ENCODE measurements at regions not wholly inside any gene's neighbourhood (a gene's known extent, or its start where the extent isn't known, plus 50 kb on each side); places are given as distances from the start of the nearest gene placed in this dataset.

DNA sequence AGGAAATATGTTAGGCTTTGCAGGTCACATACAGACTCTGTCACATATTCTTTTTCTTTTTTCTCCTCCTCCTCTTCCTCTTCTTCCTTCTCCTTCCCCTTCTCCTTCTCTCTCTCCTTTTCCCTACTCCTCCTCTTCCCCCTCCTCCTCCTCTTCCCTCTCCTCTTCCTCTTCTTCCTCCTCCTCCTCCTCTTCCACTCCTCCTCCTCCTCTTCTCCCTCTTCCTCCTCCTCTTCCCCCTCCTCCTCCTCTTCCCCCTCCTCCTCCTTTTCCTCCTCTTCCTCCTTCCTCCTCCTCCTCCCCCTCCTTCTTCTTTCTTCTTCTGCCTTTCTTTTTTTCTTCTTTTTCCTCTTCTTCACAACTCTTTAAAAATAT, 159.8 kb downstream of the KIF20B start:
- no peaks in the 10 kb centered on the region for H3K4me1 ChIP-seq (ENCODE audit: control insufficient read depth, extremely low read depth, insufficient read depth, low read length)
- no peaks in the 10 kb centered on the region for H4K20me1 ChIP-seq (ENCODE audit: control insufficient read depth, extremely low read depth, insufficient read depth, low read length)
- H3K79me2 ChIP-seq (ENCODE audit: control insufficient read depth, insufficient read depth, low read length) = no peaks in the 10 kb centered on the region
- no peaks in the 10 kb centered on the region for H3K36me3 ChIP-seq (ENCODE audit: control insufficient read depth, insufficient read depth, low read length)
- H3K27ac ChIP-seq (ENCODE audit: insufficient read depth, low read length) = no peak overlapping the region
- peak overlapping the region in 2 of 4 experiments; percentile 34 to 63 for H3K4me3 ChIP-seq (replicated peaks in 1 of 4; ENCODE audit: control extremely low read depth in 1 of 4, insufficient read depth in 1 of 4, low read depth in 3 of 4, low read length in 4 of 4)
- H2AFZ ChIP-seq (ENCODE audit: low read length) = peak overlapping the region; percentile 35
- no peak for TF ChIP-seq EZH2 (IDR thresholded peaks at IDR 0.05; ENCODE audit: low read length, missing control alignments)
- TF ChIP-seq, protein P1, sequence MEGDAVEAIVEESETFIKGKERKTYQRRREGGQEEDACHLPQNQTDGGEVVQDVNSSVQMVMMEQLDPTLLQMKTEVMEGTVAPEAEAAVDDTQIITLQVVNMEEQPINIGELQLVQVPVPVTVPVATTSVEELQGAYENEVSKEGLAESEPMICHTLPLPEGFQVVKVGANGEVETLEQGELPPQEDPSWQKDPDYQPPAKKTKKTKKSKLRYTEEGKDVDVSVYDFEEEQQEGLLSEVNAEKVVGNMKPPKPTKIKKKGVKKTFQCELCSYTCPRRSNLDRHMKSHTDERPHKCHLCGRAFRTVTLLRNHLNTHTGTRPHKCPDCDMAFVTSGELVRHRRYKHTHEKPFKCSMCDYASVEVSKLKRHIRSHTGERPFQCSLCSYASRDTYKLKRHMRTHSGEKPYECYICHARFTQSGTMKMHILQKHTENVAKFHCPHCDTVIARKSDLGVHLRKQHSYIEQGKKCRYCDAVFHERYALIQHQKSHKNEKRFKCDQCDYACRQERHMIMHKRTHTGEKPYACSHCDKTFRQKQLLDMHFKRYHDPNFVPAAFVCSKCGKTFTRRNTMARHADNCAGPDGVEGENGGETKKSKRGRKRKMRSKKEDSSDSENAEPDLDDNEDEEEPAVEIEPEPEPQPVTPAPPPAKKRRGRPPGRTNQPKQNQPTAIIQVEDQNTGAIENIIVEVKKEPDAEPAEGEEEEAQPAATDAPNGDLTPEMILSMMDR (conservative IDR thresholded peaks at IDR 0.05 in 1 of 2, IDR thresholded peaks at IDR 0.05 in 1 of 2; ENCODE audit: low read depth in 1 of 2, low read length in 2 of 2) = no peak
- no peaks in the 10 kb centered on the region for H3K27me3 ChIP-seq (ENCODE audit: control insufficient read depth, insufficient read depth, low read length)
- H3K9me3 ChIP-seq (ENCODE audit: control insufficient read depth, insufficient read depth, low read depth, low read length) = no peaks in the 10 kb centered on the region
- H3K4me2 ChIP-seq (ENCODE audit: extremely low read depth, insufficient read depth, low read length) = peak overlapping the region; percentile 75
- DNase-seq (ENCODE audit: low read depth in 2 of 2) = no peak
- H3K9ac ChIP-seq (ENCODE audit: insufficient read depth, low read length) = no peak overlapping the region

DNA sequence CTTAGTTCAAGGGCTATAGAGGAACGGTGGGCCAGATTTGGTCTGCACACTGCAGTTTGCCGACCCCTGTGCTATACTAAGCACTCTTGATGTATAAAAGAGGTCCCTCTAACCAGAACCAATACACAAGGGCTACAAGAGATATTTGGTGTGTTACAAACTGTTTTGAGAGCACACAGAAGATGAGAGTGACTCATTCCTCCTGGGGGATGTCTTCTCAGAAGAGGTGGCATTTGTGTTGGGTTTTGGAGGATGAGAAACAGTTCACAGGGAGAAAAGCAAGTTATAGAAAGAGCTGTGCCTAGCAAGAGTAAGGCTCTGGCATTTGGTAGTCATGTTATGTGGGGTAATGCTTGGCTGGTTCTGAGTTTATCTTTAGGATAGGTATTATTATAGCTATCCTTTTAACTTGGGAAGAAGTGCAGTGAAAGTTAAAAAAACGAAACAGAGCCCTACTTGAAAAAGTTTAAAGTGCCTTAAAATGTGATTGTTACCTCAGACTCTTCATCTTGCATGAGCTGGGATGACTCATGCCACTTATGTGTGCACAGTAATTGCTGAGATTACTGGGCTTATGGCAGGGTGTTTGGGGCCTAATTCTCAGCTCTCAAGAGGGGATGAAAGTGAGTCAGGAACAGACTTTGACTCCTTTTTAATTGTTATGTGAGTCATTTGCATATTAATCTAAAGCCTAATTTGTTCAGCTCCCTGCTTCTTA, 160.4 kb downstream of the KIF20B start:
- no peak for TF ChIP-seq EZH2 (IDR thresholded peaks at IDR 0.05; ENCODE audit: low read length, missing control alignments)
- TF ChIP-seq, protein P1 (conservative IDR thresholded peaks at IDR 0.05 in 1 of 2, IDR thresholded peaks at IDR 0.05 in 1 of 2; ENCODE audit: low read depth in 1 of 2, low read length in 2 of 2) = no peak
- no peak overlapping the region for H3K4me3 ChIP-seq (replicated peaks in 1 of 4; ENCODE audit: control extremely low read depth in 1 of 4, insufficient read depth in 1 of 4, low read depth in 3 of 4, low read length in 4 of 4)
- H3K36me3 ChIP-seq (ENCODE audit: control insufficient read depth, insufficient read depth, low read length) = no peaks in the 10 kb centered on the region
- H3K9me3 ChIP-seq (ENCODE audit: control insufficient read depth, insufficient read depth, low read depth, low read length) = no peaks in the 10 kb centered on the region
- H4K20me1 ChIP-seq (ENCODE audit: control insufficient read depth, extremely low read depth, insufficient read depth, low read length) = no peaks in the 10 kb centered on the region
- no peaks in the 10 kb centered on the region for H3K27me3 ChIP-seq (ENCODE audit: control insufficient read depth, insufficient read depth, low read length)
- no peak overlapping the region for H3K27ac ChIP-seq (ENCODE audit: insufficient read depth, low read length)
- no peak overlapping the region for H3K9ac ChIP-seq (ENCODE audit: insufficient read depth, low read length)
- no peaks in the 10 kb centered on the region for H3K79me2 ChIP-seq (ENCODE audit: control insufficient read depth, insufficient read depth, low read length)
- peak; percentile 57 to 88 for DNase-seq (ENCODE audit: low read depth in 2 of 2)
- H3K4me2 ChIP-seq (ENCODE audit: extremely low read depth, insufficient read depth, low read length) = no peak overlapping the region
- no peaks in the 10 kb centered on the region for H3K4me1 ChIP-seq (ENCODE audit: control insufficient read depth, extremely low read depth, insufficient read depth, low read length)
- H2AFZ ChIP-seq (ENCODE audit: low read length) = no peak overlapping the region

DNA sequence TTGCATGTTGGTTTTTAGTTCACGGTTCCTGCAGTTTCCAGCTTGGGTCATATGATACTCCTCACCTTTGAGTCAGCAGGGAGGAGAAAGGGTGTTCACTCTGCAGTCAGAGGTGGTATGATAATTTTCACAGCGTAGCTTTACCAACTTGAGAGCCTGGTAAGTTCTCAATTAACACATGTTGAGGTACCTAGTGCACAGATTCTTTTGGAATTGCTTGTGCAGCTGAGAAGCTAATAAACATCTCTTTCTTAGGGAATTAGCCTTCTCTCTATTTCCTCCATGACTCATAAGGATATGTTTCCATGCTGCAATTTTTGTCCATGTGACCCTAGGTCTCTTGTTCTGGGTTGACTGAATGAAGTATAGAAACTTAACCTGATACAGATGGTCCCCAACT, 166.6 kb downstream of the KIF20B start:
- Histone ChIP-seq H3K9me3 (ENCODE audit: control insufficient read depth, insufficient read depth, low read depth, low read length) (no peaks in the 10 kb centered on the region), H3K4me1 (ENCODE audit: control insufficient read depth, extremely low read depth, insufficient read depth, low read length) (no peaks in the 10 kb centered on the region), H3K4me3 (replicated peaks in 1 of 4; ENCODE audit: control extremely low read depth in 1 of 4, insufficient read depth in 1 of 4, low read depth in 3 of 4, low read length in 4 of 4) (no peak overlapping the region), H3K27me3 (ENCODE audit: control insufficient read depth, insufficient read depth, low read length) (no peaks in the 10 kb centered on the region), H3K9ac (ENCODE audit: insufficient read depth, low read length) (no peak overlapping the region), H3K79me2 (ENCODE audit: control insufficient read depth, insufficient read depth, low read length) (no peaks in the 10 kb centered on the region), H4K20me1 (ENCODE audit: control insufficient read depth, extremely low read depth, insufficient read depth, low read length) (no peaks in the 10 kb centered on the region), H3K27ac (ENCODE audit: insufficient read depth, low read length) (no peak overlapping the region), H2AFZ (ENCODE audit: low read length) (no peak overlapping the region), H3K4me2 (ENCODE audit: extremely low read depth, insufficient read depth, low read length) (no peak overlapping the region), H3K36me3 (ENCODE audit: control insufficient read depth, insufficient read depth, low read length) (no peaks in the 10 kb centered on the region)
- DNase-seq (ENCODE audit: low read depth in 2 of 2) = peak; percentile 51 to 60
- TF ChIP-seq, protein P1 (conservative IDR thresholded peaks at IDR 0.05 in 1 of 2, IDR thresholded peaks at IDR 0.05 in 1 of 2; ENCODE audit: low read depth in 1 of 2, low read length in 2 of 2) = no peak
- TF ChIP-seq EZH2 (IDR thresholded peaks at IDR 0.05; ENCODE audit: low read length, missing control alignments) = no peak

All from fibroblast of lung (primary cell).